Stomach (tissue), 8 donors: ENCODE measurements at regions not wholly inside any gene's neighbourhood (a gene's known extent, or its start where the extent isn't known, plus 50 kb on each side); places are given as distances from the start of the nearest gene placed in this dataset.

ENCODE experiments used
- DNase-seq, 2 donors: peaks; one replicate each; pipeline versions ENCODE4 v3.0.0 to v3.0.0-alpha.2; 2013 to 2019
- H3K27ac ChIP-seq, 5 donors: fragments of 200-600 bp in 4 of 5; sonication (generic) in 4 of 5; one replicate each; pipeline ENCODE4 v1.5.1; 2013 to 2019; ENCODE audit warnings: mild to moderate bottlenecking in 1 of 5, moderate library complexity in 1 of 5
- H3K27me3 ChIP-seq, 3 donors: fragments of 200-600 bp; sonication (generic); one replicate each; pipeline ENCODE4 v1.5.1; 2017 to 2019; ENCODE audit warnings: mixed run types in 1 of 3
- H3K36me3 ChIP-seq, 4 donors: fragments of 200-600 bp; sonication (generic); 1 replicate in 3 of 4; 2 replicates in 1 of 4; pipeline ENCODE4 v1.5.1; 2016 to 2019
- H3K4me1 ChIP-seq, 4 donors: fragments of 200-600 bp; sonication (generic); one replicate each; pipeline ENCODE4 v1.5.1; 2016 to 2019
- H3K4me3 ChIP-seq, 4 donors: fragments of 200-600 bp; sonication (generic) in 3 of 4; one replicate each; pipeline ENCODE4 v1.5.1; 2016 to 2019; ENCODE audit warnings: mild to moderate bottlenecking in 1 of 4
- H3K9me3 ChIP-seq, 4 donors: fragments of 200-600 bp; sonication (generic); one replicate each; pipeline ENCODE4 v1.5.1; 2016 to 2019
- CTCF ChIP-seq, 7 experiments: fragments of 450-650 bp in 4 of 7; fragments of 200-600 bp in 3 of 7; sonication (generic) in 3 of 7; IDR thresholded peaks; one replicate each; pipeline ENCODE4 v1.5.1; 2016 to 2019; ENCODE audit warnings: antibody characterized with exemption in 7 of 7, control low read depth in 2 of 7, mild to moderate bottlenecking in 1 of 7
- EP300 ChIP-seq: sonication (generic); formaldehyde crosslinking; IDR thresholded peaks from one replicate; pipeline ENCODE4 v1.6.1; 2017; ENCODE audit warnings: antibody characterized with exemption
- POLR2A ChIP-seq, 4 donors: fragments of 450-650 bp; IDR thresholded peaks; one replicate each; pipeline ENCODE4 v1.6.1; 2016; ENCODE audit warnings: antibody characterized with exemption in 4 of 4, control low read depth in 2 of 4, mild to moderate bottlenecking in 1 of 4, moderate library complexity in 1 of 4
- POLR2AphosphoS5 ChIP-seq, 3 donors: sonication (generic); formaldehyde crosslinking; IDR thresholded peaks; one replicate each; pipeline ENCODE4 v1.6.1; 2016; ENCODE audit warnings: antibody characterized with exemption in 3 of 3
- WGBS, 5 donors: extraction: QIAGEN DNeasy Blood & Tissue Kit in 3 of 5; methylation state at CpG; one replicate each; pipeline versions ENCODE4 v1.1.5 to v1.1.7; 2013 to 2018; 5-methylcytosine and 5-hydroxymethylcytosine counted together
- intact Hi-C: fragments of 100-400 bp; cut with DNase I; formaldehyde crosslinking; loops from one replicate; pipeline ENCODE4 v1.15.1; 2023; ENCODE audit warnings: low total_unique reads
- donor health status: healthy with polysubstance abuse.
- donor health status: Bipolar disorder and iron deficiency.
- donor health status: healthy.

GRCh38 chr10:128483216-128483615 lies 357.0 kb upstream of the MKI67 start:
- Histone ChIP-seq H3K9me3 (peaks cover 0 to 3% (median 0%) of the 10 kb centered on the region in 4 donors), H3K27me3 (peaks cover 0 to 20% (median 0%) of the 10 kb centered on the region in 3 donors), H3K4me3 (no peak overlapping the region), H3K36me3 (no peaks in the 10 kb centered on the region), H3K27ac (no peak overlapping the region), H3K4me1 (no peaks in the 10 kb centered on the region)
- DNase-seq: no peak
- intact Hi-C loops: no loop called here
- 79 to 90% (median 87%) methylated on average over 12 to 16 of the region's 16 CpGs for WGBS, 5 donors
- TF ChIP-seq CTCF (IDR thresholded peaks at IDR 0.05) (no peak), POLR2AphosphoS5 (IDR thresholded peaks at IDR 0.05) (no peak), POLR2A (IDR thresholded peaks at IDR 0.05) (no peak), EP300 (no peak)

- TF ChIP-seq POLR2A (IDR thresholded peaks at IDR 0.05) (no peak), POLR2AphosphoS5 (IDR thresholded peaks at IDR 0.05) (no peak), EP300 (no peak), CTCF (IDR thresholded peaks at IDR 0.05) (no peak)
- intact Hi-C loops: no loop called here
- no peak overlapping the region for H3K27ac ChIP-seq
- H3K36me3 ChIP-seq: no peaks in the 10 kb centered on the region
- H3K4me1 ChIP-seq: no peaks in the 10 kb centered on the region
- H3K9me3 ChIP-seq: peaks cover 0 to 3% (median 0%) of the 10 kb centered on the region in 4 donors
- 94 to 97% (median 96%) methylated on average over 5 of the region's 5 CpGs for WGBS, 5 donors
- no peak overlapping the region for H3K4me3 ChIP-seq
- DNase-seq: no peak
- H3K27me3 ChIP-seq: peaks cover 0 to 20% (median 0%) of the 10 kb centered on the region in 3 donors
These were observed 357.8 kb upstream of the MKI67 start for GRCh38 chr10:128484041-128484440.

- DNase-seq: no peak
- no peaks in the 10 kb centered on the region for H3K36me3 ChIP-seq
- H3K9me3 ChIP-seq: peaks cover 0 to 3% (median 0%) of the 10 kb centered on the region in 4 donors
- TF ChIP-seq POLR2AphosphoS5 (IDR thresholded peaks at IDR 0.05): no peak
- no peak for TF ChIP-seq EP300
- no peak for TF ChIP-seq POLR2A (IDR thresholded peaks at IDR 0.05)
- no peak for TF ChIP-seq CTCF (IDR thresholded peaks at IDR 0.05)
- WGBS, 5 donors: 58 to 80% (median 64%) methylated on average over 7 of the region's 7 CpGs
- H3K4me1 ChIP-seq: no peaks in the 10 kb centered on the region
- peaks cover 0 to 16% (median 0%) of the 10 kb centered on the region in 3 donors for H3K27me3 ChIP-seq
- H3K27ac ChIP-seq: no peak overlapping the region
- intact Hi-C loops: no loop called here
- H3K4me3 ChIP-seq: no peak overlapping the region
These were observed 359.5 kb upstream of the MKI67 start for GRCh38 chr10:128485701-128486235.

GRCh38 chr10:128487517-128487916 lies 361.3 kb upstream of the MKI67 start:
- no peak overlapping the region for H3K27ac ChIP-seq
- H3K36me3 ChIP-seq: no peaks in the 10 kb centered on the region
- intact Hi-C loops: no loop called here
- WGBS, 5 donors: 80 to 91% (median 89%) methylated on average over 12 to 16 of the region's 16 CpGs
- TF ChIP-seq CTCF (IDR thresholded peaks at IDR 0.05) (no peak), POLR2AphosphoS5 (IDR thresholded peaks at IDR 0.05) (no peak), EP300 (no peak), POLR2A (IDR thresholded peaks at IDR 0.05) (no peak)
- peaks cover 0 to 3% (median 0%) of the 10 kb centered on the region in 4 donors for H3K9me3 ChIP-seq
- no peak overlapping the region for H3K4me3 ChIP-seq
- H3K27me3 ChIP-seq: no peaks in the 10 kb centered on the region
- no peak for DNase-seq
- H3K4me1 ChIP-seq: no peaks in the 10 kb centered on the region
